GM19328 (cell line): ENCODE measurements at regions not wholly inside any gene's neighbourhood (a gene's known extent, or its start where the extent isn't known, plus 50 kb on each side); places are given as distances from the start of the nearest gene placed in this dataset.

Source experiments
- ATAC-seq: cut with Tn5 transposase; IDR thresholded peaks from one replicate; pipeline ENCODE4 v1.9.1; 2021; ENCODE audit warnings: mild to moderate bottlenecking, moderate library complexity; ENCODE audit not compliant: unreplicated experiment

GRCh38 chr22:22433770-22434169 is 74.8 kb downstream of the ZNF280B start:
- ATAC-seq, result no peak
